HG03558 (cell line): ENCODE measurements at regions not wholly inside any gene's neighbourhood (a gene's known extent, or its start where the extent isn't known, plus 50 kb on each side); places are given as distances from the start of the nearest gene placed in this dataset.
"Not testable (repeated sequence)": the region's sequence is repeated elsewhere in the genome, so short reads cannot be mapped to it uniquely, and the experiment has no call there.

Experiments
- ATAC-seq: cut with Tn5 transposase; IDR thresholded peaks from one replicate; pipeline ENCODE4 v1.9.1; 2021; ENCODE audit warnings: moderate number of reproducible peaks; ENCODE audit not compliant: unreplicated experiment; ENCODE audit errors: extremely low read depth

DNA sequence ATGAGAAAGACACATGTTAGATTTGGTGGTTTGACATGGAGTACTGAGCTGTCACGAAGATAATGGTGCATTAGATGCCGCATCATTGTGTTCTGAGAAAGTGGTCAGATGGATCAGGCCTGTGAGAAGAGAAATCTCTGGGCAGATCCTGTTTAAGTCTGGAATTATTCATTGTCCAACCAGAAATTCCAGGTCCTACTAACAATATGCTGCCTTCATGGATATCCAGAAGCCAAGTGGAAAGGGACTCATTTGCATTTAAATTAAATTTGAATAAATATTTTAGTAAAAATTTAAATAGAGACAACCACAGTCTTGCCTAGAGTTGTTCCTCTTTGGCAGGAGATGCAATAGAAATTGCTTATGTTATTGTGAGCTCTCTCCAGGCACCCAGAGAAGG is 330.5 kb upstream of the TMEM132C start:
- no peak for ATAC-seq

DNA sequence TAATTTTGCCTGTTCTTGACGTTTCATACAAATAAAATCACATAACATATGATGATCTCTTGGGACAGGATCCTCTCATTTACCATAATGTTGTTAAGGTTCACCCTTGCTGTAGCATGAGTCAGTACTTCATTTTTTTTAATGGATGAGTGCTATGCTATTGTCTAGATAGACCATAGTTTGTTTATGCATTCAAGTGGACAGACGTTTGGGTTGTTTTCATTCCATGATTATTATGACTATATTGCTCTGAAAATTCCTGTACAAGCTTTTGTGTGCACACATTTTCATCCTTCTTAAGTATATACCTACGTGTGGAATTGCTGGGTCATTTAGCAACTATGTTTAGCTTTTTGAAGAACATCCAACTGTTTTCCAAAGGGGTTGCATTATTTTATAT is 325.6 kb upstream of the TMEM132C start:
- no peak for ATAC-seq

DNA sequence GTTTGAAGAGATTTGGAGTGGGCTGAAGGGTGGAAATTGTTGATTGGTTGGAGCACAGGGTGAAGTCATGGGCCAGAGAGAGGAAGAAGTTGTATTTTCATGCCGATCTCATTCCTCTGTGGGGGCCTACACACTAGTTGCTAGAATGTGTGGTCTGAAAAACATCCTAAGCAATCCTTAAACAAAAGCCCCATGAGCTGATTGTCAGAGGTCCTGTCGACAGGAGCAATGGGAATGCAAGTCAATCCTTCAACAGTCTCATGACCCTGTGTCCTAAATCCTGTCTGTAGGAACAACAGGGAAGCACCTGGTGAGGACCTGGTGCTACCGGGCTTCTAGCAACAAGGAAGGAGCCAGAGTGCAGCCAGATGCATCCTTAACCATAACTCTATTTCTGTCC is 324.0 kb upstream of the TMEM132C start:
- no peak for ATAC-seq

DNA sequence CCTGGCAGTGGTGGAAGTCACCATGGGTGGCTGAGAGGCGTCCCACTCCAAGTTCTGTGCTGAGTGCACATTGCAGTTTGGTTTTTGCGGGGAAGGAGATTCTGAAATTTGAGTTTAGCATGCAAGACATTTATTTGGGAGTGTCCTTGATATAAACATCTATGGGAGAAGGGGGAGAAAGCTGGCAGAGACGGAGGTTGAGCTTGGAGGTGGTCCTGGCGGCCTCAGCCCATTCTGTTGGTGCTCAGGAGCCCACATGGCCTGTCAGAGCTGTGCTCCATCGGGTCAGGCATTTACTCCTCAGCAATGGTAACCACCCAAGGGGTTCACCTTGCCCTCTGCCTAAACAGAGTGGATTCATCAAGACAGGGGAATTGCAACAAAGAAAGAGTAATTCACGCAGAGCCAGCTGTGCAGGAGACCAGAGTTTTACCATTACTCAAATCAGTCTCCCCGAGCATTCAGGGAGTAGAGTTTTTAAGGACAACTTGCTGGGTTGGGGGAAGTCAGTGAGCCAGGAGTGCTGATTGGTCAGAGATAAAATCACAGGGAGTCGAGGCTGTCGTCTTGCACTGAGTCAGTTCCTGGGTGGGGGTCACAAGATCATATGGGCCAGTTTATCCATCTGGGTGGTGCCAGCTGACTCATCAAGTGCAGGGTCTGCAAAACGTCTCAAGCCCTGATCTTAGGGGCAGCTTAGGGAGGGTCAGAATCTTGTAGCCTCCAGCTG is 323.3 kb upstream of the TMEM132C start:
- no peak for ATAC-seq

DNA sequence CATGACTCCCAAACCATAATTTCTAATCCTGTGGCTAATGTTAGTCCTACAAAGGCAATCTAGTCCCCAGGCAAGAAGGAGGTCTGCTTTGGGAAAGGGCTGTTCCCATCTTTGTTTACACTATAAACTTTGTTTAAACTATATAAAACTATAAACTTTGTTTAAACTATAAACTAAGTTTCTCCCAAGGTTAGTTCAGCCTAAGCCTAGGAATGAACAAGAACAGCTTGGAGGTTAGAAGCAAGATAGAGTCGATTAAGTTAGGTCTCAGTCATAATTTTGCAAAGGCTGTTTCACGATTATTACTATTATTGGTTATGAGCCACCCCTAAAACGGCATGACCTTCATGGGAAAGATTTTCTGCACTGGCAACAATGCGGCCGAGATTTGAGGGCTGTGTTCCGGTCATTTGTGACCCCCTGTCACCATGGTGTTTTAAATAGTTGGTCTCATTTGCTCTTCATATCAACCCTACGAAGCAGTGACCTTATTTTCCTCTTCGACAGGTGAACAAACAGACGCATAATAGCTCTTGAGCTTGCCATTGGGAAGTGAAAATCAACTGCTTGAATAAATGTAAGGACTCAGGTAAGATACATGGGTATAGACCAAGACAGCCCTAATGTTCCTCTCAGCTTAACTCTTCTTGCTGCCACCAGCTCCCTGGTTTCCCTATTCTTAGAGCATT is 322.6 kb upstream of the TMEM132C start:
- ATAC-seq = no peak

DNA sequence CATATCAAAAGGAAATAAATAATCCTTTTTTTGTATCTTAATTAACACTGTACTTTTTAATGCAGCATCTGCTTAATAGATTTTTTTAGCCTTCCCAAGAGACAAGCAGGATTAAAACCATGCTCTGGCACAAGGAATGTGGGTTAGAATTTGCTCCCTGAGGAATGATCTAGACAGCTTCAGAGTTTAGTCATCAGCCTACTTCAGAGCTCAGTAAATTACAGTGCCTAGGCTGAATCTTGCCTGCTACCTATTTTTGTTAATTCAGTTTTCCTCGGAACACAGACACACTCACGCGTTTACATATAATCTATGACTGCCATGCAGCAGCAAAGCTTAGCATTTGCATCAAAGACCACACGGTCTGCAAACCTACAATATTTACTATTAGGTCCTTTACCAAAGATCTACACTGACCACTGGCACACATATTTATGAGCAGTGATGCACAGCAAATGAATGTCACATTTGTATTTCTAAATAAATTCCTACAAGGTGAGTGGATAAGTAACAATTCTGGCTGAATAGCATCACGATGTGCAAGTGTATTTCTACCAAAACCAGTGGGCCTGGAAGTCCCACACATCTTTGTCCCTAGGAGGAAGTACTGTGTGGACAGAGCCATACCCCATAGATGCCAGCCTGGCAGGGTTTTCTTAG is 309.8 kb upstream of the TMEM132C start:
- no peak for ATAC-seq

DNA sequence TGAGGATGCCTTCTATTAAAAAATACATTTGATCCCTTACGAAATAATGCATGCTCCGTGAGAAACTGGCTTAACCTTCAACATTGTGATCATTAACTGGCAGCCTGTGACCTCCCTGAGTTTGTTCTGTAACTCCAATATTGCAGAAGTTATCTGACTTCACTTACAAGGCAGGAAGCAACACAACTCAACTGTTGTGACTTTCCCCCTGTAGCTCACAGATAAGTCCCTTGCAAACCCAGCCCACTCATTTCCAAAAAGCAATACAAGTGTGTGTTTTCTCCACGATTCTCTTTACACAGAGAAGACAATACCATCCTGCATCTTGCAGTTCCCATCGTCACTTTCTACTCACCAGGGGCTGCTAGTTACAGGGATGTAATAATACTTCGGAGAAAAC is 304.7 kb upstream of the TMEM132C start:
- no peak for ATAC-seq

DNA sequence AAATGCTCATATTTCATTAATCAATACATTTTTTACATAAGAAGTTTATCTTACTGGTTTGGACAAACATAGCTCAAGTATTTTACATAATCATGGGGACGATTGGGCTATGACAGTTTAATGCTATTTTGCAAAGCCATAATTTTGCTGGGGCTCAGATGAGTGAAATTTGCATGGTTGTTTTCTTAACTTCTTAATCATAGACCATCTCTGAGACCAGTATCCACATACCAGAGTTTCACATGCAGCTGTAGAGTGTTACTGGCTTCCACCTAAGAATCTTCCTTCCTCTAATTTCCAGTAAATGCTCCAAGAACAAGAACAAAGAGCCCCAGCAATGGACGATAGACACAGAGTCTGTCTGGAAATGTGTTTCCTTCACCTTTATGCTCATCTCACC is 303.0 kb upstream of the TMEM132C start:
- ATAC-seq = no peak

DNA sequence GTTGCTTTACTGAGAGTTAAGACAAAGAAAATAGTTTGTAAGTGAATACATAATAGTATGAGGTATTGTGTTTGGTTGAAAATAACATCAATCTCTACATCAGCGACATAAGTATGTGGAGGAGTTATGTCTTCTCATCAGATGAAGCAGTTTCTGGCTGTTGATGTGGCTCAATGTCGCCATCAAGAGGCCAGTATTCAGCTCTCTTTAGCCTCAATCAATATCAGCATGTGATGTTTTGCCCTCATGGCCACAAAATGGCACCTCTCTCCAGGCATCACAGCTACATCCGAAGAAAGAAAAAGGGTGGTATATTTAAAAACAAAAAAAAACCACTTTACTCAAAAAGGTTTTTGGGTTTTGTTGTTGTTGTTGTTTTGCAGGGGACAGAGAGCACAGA is 302.3 kb upstream of the TMEM132C start:
- no peak for ATAC-seq

DNA sequence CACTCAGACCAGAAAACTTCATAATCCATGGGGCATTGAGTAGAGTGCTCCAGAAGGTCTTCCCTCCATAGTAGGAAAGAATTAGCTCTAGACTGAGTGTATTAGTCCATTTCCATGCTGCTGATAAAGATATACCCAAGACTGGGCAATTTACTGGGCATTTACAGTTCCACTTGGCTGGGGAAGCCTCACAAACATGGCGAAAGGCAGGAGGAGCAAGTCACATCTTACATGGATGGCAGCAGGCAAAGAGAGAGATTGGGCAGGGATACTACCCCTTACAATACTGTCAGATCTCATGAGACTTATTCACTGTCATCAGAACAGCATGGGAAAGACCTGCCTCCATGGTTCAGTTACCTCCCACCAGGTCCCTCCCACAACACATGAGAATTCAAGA is 300.6 kb upstream of the TMEM132C start:
- no peak for ATAC-seq

DNA sequence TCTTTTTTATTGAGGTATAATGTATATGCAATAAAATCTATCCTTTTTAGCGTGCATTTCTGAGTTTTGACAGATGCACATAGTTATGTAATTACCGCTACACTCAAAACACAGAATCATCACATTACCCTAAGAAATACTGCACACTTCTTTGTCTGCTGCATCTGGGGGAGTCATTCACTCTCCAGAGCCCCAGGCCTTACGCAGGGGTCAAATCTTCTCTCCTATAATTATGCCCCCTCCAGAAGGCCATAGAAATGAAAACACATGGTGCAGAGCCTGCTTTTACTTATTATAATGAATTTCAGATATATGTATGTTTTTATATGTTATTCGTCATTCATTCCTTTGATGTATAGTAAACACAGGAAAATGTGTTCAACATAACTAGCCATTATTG is 296.5 kb upstream of the TMEM132C start:
- ATAC-seq = no peak

DNA sequence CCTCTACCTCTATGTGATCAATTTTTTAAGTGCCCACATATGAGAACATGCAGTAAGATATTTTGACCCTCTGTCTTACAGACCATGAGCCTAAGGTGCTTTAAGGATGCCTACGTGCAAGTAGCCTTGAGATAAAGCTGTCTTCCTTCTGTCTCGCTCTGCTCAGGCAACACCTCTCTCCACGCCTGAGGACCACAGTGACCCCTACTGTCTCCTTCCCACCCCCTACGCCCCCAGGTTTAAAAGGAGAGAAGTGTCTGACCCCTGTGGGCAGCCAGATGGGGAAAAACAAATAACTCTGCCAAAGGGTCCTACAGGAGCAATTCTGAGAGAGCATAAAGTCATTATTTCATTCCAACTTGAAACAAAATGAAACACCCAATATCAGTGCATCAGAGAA is 286.4 kb upstream of the TMEM132C start:
- no peak for ATAC-seq

DNA sequence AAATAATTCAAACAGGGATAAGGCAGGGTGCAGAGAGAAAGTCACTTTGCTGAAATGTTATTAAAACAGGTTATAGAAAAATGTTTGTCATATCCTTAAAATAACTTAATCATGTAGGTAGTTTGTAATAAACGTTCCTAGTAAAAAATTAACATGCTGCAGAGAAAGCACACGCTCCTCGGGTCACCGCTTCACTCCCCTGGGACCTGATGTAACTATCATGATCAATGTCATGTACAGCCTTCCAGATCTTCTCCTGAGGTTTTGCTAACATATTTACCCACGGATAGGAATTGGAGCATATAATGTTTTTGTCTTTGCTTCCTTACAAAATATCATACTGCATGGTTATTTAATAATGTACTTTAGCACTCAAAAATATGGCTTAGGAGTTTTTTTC is 285.1 kb upstream of the TMEM132C start:
- no peak for ATAC-seq

DNA sequence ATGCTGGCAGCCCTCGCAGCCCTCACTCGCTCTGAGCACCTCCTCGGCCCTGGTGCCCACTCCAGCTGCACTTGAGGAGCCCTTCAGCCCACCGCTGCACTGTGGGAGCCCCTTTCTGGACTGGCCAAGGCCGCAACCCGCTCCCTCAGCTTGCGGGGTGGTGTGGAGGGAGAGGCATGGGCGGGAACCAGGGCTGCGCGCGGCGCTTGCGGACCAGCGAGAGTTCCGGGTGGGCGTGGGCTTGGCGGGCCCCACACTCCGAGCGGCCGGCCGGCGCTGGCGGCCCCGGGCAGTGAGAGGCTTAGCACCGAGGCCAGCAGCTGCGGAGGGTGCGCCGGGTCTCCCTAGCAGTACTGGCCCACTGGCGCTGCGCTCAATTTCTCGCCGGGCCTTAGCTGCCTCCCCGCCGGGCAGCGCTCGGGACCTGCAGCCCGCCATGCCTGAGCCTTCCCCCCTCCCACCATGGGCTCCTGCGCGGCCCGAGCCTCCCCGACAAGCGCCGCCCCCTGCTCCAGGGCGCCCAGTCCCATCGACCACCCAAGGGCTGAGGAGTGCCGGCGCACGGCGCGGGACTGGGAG is 283.7 kb upstream of the TMEM132C start:
- ATAC-seq = not testable (repeated sequence)

DNA sequence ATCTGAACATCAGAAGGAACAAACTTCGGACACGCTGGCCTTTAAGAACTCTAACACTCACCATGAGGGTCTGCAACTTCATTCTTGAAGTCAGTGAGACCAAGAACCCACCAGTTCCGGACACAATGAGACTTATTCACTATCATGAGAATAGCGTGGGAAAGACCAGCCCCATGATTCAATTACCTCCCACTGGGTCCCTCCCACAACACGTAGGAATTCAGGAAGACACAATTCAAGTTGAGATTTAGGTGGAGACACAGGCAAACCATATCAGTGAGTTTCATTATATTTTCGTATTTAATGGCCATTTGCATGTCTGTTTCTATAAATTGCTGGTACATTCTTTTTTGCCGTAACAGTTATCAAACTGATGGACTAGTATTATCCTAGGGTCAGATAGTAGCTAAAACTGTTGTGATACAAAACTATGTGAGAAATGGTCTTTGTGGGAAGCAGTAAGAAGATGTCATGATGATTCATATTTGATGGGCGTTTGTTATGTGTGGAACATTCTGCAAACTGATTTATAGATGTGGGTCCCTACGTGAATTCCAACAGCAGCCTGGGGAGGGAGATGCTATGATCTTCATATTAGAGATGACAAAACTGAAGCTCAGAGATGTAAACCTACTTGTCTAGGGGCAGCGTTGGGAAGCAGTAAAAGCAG is 282.4 kb upstream of the TMEM132C start:
- no peak for ATAC-seq

DNA sequence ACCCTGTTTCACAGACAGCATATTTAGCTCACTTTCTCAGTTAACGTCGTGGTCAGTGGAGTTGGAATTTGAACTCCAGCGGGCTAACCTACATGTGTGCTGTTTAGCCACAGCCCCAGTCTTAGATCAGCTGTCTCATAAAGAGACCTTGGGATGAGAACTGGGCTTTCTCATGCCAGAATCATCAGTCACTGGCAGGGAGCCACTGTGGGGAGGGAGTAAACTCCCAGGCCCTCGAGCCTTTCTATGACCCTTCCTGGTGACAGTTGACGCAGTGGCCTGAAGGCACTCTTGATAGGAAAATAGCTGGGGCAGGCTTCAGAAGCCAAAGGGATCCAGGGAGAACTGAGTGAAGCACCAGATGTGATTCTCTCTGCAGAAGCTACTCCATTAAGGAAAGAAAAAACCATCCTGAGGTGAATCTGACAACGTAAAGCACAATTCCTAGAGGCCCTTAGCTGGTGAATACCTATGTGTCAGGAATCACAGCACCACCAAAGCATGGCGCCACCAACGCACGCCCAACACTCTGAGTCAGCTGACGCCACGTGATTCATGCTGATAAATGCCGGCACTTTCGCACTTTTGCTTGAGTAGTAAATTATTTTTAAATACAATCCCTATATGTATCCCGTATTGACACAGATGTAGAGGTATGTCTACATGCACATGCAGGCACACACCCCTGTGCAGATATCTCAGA is 279.6 kb upstream of the TMEM132C start:
- ATAC-seq = no peak

DNA sequence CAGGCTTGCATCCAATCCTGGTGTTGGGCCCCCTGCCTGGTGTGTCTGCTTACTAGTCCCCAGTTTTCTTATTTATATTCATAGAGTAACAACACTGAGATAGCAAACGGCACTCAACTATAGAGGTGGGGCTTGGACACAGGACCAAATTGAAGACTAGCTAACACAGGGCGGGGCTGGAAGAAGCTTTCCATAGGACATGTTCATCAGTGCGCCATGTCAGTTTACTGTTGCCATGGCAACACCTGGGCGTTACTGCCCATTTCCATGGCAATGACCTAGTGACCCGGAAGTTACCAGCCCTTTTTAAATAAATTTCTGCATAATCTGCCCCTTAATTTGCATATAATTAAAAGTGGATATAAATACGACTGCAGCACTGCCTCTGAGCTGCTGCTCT is 275.5 kb upstream of the TMEM132C start:
- ATAC-seq = no peak

DNA sequence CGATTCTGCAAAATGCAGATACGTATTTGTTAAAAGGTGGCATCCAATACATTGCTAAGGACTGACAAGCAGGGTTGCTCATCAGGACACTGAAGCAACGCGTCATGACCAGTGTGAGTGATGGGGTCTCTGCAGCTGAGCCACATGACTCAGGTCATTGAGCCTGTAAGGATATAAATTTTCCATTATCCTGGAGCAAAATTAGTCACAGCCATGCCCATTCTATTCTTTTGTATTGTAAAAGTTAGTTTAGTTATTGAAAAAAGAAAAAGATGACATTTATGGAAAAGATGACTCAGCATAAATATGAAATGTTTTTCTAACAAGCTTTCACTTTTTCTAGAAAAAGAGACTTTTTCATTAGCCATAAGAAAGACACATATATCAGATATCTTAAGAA is 268.0 kb upstream of the TMEM132C start:
- no peak for ATAC-seq

DNA sequence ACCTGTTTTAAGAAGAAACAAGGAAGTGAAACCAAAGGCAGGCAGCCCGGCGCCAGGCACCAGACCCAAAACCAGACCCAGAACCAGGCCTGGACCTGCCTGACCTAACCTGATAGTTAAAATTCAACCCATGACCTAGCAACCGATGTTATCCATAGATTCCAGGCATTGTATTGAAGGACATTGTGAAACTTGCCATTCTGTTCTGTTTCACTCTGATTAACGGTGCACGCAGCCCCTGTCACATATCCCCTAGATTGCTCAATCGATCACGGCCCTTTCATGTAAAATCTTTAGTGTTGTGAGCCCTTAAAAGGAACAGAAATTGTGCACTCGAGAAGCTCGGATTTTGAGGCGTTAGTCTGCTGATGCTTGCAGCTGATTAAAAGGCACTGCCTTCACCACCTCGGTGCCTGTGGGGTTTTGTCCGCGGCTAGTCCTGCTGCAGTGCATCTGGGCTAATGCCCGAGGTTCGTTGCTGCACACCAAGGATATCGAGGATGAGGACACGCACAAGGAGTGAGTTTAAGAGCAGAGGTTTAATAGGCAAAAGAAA is 262.5 kb upstream of the TMEM132C start:
- ATAC-seq = no peak

DNA sequence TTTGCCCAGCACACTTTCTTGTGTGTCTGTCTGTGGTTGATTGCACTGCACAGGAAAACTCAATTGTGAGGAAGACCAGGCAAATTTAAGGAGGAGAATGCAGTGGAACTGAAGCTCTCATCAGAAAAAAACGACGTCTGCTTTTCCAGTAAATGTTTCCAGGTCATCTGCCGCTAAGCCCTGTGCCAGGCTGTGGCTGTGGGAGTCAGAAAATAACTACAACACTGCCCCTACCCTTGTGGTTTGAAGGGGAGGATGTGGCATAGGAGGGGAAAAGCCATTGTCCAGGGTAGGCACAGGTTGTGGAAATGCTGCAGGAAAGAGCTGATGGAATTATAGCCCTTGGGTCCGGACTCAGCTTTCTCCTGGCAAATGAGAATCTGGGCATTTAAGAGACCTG is 259.7 kb upstream of the TMEM132C start:
- ATAC-seq = no peak
